DOHH2 (cell line): ENCODE measurements at regions not wholly inside any gene's neighbourhood (a gene's known extent, or its start where the extent isn't known, plus 50 kb on each side); places are given as distances from the start of the nearest gene placed in this dataset.

ENCODE experiments used
- CTCF ChIP-seq: fragments of 200-600 bp; sonication (generic); IDR thresholded peaks from one replicate; pipeline ENCODE4 v1.5.1; 2014; ENCODE audit warnings: antibody characterized with exemption, mild to moderate bottlenecking, low read depth, low read length; ENCODE audit not compliant: poor library complexity, severe bottlenecking
- EZH2phosphoT487 ChIP-seq: fragments of 200-600 bp; sonication (generic); IDR thresholded peaks from 2 replicates; pipeline ENCODE4 v1.6.1; 2017; ENCODE audit warnings: borderline replicate concordance, mild to moderate bottlenecking, antibody characterized with exemption, low read length, moderate library complexity, mixed read lengths

- TF ChIP-seq CTCF (no peak), EZH2phosphoT487 (no peak)
These were observed 972.2 kb upstream of the WWC1 start for GRCh38 chr5:167319243-167319642.
